Panc1 (cell line): ENCODE measurements at regions not wholly inside any gene's neighbourhood (a gene's known extent, or its start where the extent isn't known, plus 50 kb on each side); places are given as distances from the start of the nearest gene placed in this dataset.

Source experiments
- ATAC-seq: fragments of 200-7000 bp; cut with Tn5 transposase; 2 replicates; pipeline ENCODE4 v1.9.1; 2020; ENCODE audit warnings: mild to moderate bottlenecking, moderate library complexity
- BruUV-seq: library from RNA; stranded (reverse); fragments of 400-500 nt; replicated peaks from 2 replicates; lab custom pipeline; 2021; lab: Mats Ljungman, UMichigan
- CTCF ChIA-PET: fragments of 300-600 bp; sonication (Branson Sonifier 250); formaldehyde crosslinking; loops from one replicate; lab custom pipeline; 2022; ENCODE audit warnings: antibody characterized with exemption; lab: Charles Lee
- POLR2A ChIA-PET: fragments of 300-600 bp; sonication (Branson Sonifier 250); formaldehyde crosslinking; loops from one replicate; lab custom pipeline; 2022; ENCODE audit warnings: antibody characterized with exemption; lab: Charles Lee
- DNase-seq: peaks from one replicate; pipeline ENCODE4 v3.0.0-alpha.2; 2010; ENCODE audit warnings: low read depth, low spot score
- H3K27ac ChIP-seq: 2 replicates; pipeline ENCODE4 v1.5.1; 2011; ENCODE audit warnings: mild to moderate bottlenecking, low read length, inconsistent platforms
- H3K27me3 ChIP-seq: fragments of 200-500 bp; sonication (Bioruptor generic); 2 replicates; pipeline ENCODE4 v1.6.0; 2014; ENCODE audit warnings: low read length, inconsistent platforms; ENCODE audit not compliant: control insufficient read depth, insufficient read depth
- H3K36me3 ChIP-seq: fragments of 200-500 bp; sonication (Bioruptor generic); 2 replicates; pipeline ENCODE4 v1.5.1; 2014; ENCODE audit warnings: inconsistent platforms, mild to moderate bottlenecking, low read length, moderate library complexity; ENCODE audit not compliant: control insufficient read depth, insufficient read depth
- H3K4me1 ChIP-seq: 2 replicates; pipeline ENCODE4 v1.5.1; 2011; ENCODE audit warnings: inconsistent platforms, mild to moderate bottlenecking, low read length, moderate library complexity; ENCODE audit not compliant: control insufficient read depth, insufficient read depth
- H3K4me3 ChIP-seq, 2 experiments: 2 replicates each; pipeline ENCODE4 v1.5.1; 2011 to 2012; ENCODE audit warnings: low read depth in 2 of 2, low read length in 2 of 2, mild to moderate bottlenecking in 2 of 2, inconsistent platforms in 1 of 2, moderate library complexity in 1 of 2
- H3K9me3 ChIP-seq: fragments of 200-500 bp; sonication (Bioruptor generic); 2 replicates; pipeline ENCODE4 v1.5.1; 2014; ENCODE audit warnings: low read depth, mild to moderate bottlenecking, inconsistent platforms, low read length, moderate library complexity; ENCODE audit not compliant: control insufficient read depth, insufficient read depth
- CTCF ChIP-seq: fragments of 450-650 bp; IDR thresholded peaks from 2 replicates; pipeline ENCODE4 v1.5.1; 2017; ENCODE audit warnings: mild to moderate bottlenecking
- POLR2AphosphoS5 ChIP-seq: IDR thresholded peaks from 2 replicates; pipeline ENCODE4 v1.6.1; 2012; ENCODE audit warnings: mild to moderate bottlenecking, low read depth, low read length, moderate library complexity
- SIN3A ChIP-seq: IDR thresholded peaks from 2 replicates; pipeline ENCODE4 v1.6.1; 2012; ENCODE audit warnings: low read depth, mild to moderate bottlenecking, low read length, moderate library complexity, borderline replicate concordance; ENCODE audit not compliant: insufficient read depth
- TCF7L2 ChIP-seq: IDR thresholded peaks from 2 replicates; pipeline ENCODE4 v1.6.1; 2011; ENCODE audit warnings: mild to moderate bottlenecking, low read depth, low read length, inconsistent platforms
- in situ Hi-C: cut with HindIII; loops from 2 replicates; pipeline ENCODE4 v1.10.0; 2016; ENCODE audit warnings: low sequenced_read_pairs, low pct_unique_long_range_greater_than_20kb
- intact Hi-C: fragments of 100-400 bp; cut with micrococcal nuclease; formaldehyde crosslinking; loops from one replicate; pipeline ENCODE4 v1.10.0; 2022; ENCODE audit not compliant: unreplicated experiment
- TF ChIP-seq, protein P1 (sequence below), 2 experiments: IDR thresholded peaks; 2 replicates each; pipeline ENCODE4 v1.6.1; 2011 to 2012; ENCODE audit warnings: low read depth in 2 of 2, control low read depth in 1 of 2, low read length in 1 of 2, mild to moderate bottlenecking in 1 of 2, moderate library complexity in 1 of 2; ENCODE audit not compliant: insufficient read depth in 1 of 2

GRCh38 chr4:161148051-161148450 lies 1015.7 kb downstream of the FSTL5 start:
- no peaks in the 10 kb centered on the region for H3K4me1 ChIP-seq
- CTCF ChIA-PET: no interaction called here
- H3K27me3 ChIP-seq: no peaks in the 10 kb centered on the region
- in situ Hi-C loops: no loop called here
- BruUV-seq: no TSS peak
- no peak for DNase-seq
- no peaks in the 10 kb centered on the region for H3K9me3 ChIP-seq
- intact Hi-C loops: no loop called here
- TF ChIP-seq CTCF (no peak), POLR2AphosphoS5 (no peak), TCF7L2 (no peak), SIN3A (no peak)
- TF ChIP-seq, protein P1, sequence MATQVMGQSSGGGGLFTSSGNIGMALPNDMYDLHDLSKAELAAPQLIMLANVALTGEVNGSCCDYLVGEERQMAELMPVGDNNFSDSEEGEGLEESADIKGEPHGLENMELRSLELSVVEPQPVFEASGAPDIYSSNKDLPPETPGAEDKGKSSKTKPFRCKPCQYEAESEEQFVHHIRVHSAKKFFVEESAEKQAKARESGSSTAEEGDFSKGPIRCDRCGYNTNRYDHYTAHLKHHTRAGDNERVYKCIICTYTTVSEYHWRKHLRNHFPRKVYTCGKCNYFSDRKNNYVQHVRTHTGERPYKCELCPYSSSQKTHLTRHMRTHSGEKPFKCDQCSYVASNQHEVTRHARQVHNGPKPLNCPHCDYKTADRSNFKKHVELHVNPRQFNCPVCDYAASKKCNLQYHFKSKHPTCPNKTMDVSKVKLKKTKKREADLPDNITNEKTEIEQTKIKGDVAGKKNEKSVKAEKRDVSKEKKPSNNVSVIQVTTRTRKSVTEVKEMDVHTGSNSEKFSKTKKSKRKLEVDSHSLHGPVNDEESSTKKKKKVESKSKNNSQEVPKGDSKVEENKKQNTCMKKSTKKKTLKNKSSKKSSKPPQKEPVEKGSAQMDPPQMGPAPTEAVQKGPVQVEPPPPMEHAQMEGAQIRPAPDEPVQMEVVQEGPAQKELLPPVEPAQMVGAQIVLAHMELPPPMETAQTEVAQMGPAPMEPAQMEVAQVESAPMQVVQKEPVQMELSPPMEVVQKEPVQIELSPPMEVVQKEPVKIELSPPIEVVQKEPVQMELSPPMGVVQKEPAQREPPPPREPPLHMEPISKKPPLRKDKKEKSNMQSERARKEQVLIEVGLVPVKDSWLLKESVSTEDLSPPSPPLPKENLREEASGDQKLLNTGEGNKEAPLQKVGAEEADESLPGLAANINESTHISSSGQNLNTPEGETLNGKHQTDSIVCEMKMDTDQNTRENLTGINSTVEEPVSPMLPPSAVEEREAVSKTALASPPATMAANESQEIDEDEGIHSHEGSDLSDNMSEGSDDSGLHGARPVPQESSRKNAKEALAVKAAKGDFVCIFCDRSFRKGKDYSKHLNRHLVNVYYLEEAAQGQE (IDR thresholded peaks at IDR 0.05; ENCODE audit: insufficient read depth in 1 of 2, low read depth in 2 of 2, low read length in 1 of 2): no peak
- no peak for ATAC-seq
- H3K4me3 ChIP-seq: no peak overlapping the region
- H3K36me3 ChIP-seq: no peaks in the 10 kb centered on the region
- H3K27ac ChIP-seq: no peak overlapping the region
- POLR2A ChIA-PET: no interaction called here

- no peak for TF ChIP-seq SIN3A
- no peak for TF ChIP-seq CTCF
- TF ChIP-seq, protein P1 (IDR thresholded peaks at IDR 0.05; ENCODE audit: insufficient read depth in 1 of 2, low read depth in 2 of 2, low read length in 1 of 2): no peak
- TF ChIP-seq TCF7L2: no peak
- TF ChIP-seq POLR2AphosphoS5: no peak
- no peaks in the 10 kb centered on the region for H3K4me1 ChIP-seq
- CTCF ChIA-PET: no interaction called here
- DNase-seq: no peak
- in situ Hi-C loops: no loop called here
- intact Hi-C loops: no loop called here
- H3K4me3 ChIP-seq: no peak overlapping the region
- no peak overlapping the region for H3K27ac ChIP-seq
- no peaks in the 10 kb centered on the region for H3K36me3 ChIP-seq
- no peaks in the 10 kb centered on the region for H3K9me3 ChIP-seq
- BruUV-seq: no TSS peak
- no peak for ATAC-seq
- no peaks in the 10 kb centered on the region for H3K27me3 ChIP-seq
- POLR2A ChIA-PET: no interaction called here
Observed at GRCh38 chr4:161143375-161143774, 1020.4 kb downstream of the FSTL5 start.
